ENCODE measurements at regions not wholly inside any gene's neighbourhood (a gene's known extent, or its start where the extent isn't known, plus 50 kb on each side); places are given as distances from the start of the nearest gene placed in this dataset.
"Not testable (repeated sequence)": the region's sequence is repeated elsewhere in the genome, so short reads cannot be mapped to it uniquely, and the experiment has no call there.

DNA sequence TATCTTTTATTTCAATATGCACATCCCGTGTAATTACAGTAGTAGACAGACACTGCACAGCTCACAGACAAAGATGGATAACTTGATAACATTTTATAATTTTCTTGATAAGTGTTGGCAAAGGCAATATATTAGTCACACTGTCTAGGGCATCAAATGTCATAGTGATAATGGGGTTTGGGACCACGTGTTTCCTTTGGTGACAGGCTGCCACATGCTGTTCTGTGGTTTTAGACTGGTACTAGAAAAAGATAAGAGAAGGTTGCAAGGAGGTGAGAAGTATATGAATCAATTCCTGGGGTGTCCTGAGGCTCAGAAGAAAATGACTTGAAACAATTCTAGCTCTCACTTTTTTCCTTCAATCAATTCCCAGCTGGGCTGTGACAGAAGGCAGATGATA is 258.8 kb upstream of the CHD1 start:
- Histone ChIP-seq H3K27me3 (ENCODE audit: control insufficient read depth in 1 of 2, insufficient read depth in 2 of 2, low read length in 2 of 2) (no peaks in the 10 kb centered on the region), H3K27ac (ENCODE audit: low read depth, low read length) (no peak overlapping the region), H3K4me1 (ENCODE audit: control insufficient read depth in 1 of 2, insufficient read depth in 2 of 2, low read length in 2 of 2) (no peaks in the 10 kb centered on the region), H3K9me3 (ENCODE audit: control insufficient read depth in 1 of 2, low read length in 2 of 2) (no peaks in the 10 kb centered on the region), H3K36me3 (ENCODE audit: control insufficient read depth in 1 of 2, insufficient read depth in 2 of 2, low read length in 2 of 2) (no peaks in the 10 kb centered on the region), H3K4me3 (ENCODE audit: low read depth in 1 of 2, low read length in 2 of 2) (no peak overlapping the region), H3K9ac (ENCODE audit: low read depth in 1 of 2, low read length in 2 of 2) (no peak overlapping the region)

DNA sequence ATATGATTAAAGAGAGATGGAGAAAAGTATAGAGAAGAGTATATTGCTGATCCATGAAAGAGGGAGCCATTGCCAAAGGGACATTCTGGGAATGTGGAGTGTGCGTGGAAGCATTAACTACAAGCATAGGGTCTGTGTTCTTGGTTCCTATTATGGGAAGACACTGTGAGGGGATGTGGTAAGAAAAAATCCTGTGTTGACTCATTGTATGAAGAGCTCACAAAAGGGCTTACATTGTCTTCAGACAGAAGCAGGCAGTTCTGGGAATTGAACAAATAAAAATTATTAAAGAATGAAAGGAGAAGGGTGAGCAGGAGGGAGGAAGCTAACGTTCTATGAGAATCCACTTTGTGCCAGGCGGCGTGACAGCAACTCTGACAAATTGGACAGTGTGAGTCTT is 250.4 kb upstream of the CHD1 start:
- H3K4me3 ChIP-seq (ENCODE audit: low read depth in 1 of 2, low read length in 2 of 2): no peak overlapping the region
- H3K9ac ChIP-seq (ENCODE audit: low read depth in 1 of 2, low read length in 2 of 2): no peak overlapping the region
- no peaks in the 10 kb centered on the region for H3K27me3 ChIP-seq (ENCODE audit: control insufficient read depth in 1 of 2, insufficient read depth in 2 of 2, low read length in 2 of 2)
- no peaks in the 10 kb centered on the region for H3K4me1 ChIP-seq (ENCODE audit: control insufficient read depth in 1 of 2, insufficient read depth in 2 of 2, low read length in 2 of 2)
- no peak overlapping the region for H3K27ac ChIP-seq (ENCODE audit: low read depth, low read length)
- H3K9me3 ChIP-seq (ENCODE audit: control insufficient read depth in 1 of 2, low read length in 2 of 2): no peaks in the 10 kb centered on the region
- H3K36me3 ChIP-seq (ENCODE audit: control insufficient read depth in 1 of 2, insufficient read depth in 2 of 2, low read length in 2 of 2): no peaks in the 10 kb centered on the region

DNA sequence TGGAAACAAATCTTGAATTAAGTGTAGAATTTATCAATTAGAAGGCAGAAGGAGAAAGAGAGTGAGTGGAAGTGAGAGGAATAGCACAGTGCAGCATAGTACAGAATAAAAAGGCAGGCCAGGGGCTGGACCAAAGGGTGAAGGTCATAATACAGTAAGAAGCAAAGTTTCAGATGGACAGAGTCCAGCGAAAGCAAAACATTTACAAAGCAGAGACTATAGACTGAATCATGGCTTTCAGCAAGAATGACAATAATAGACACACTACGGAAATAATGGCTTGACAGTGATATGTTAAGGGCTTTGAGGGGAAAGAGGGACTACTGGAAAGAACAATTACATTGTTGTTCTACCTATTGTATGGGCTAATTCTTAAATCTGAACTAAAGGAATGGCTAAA is 249.0 kb upstream of the CHD1 start:
- Histone ChIP-seq H3K4me3 (ENCODE audit: low read depth in 1 of 2, low read length in 2 of 2) (no peak overlapping the region), H3K27ac (ENCODE audit: low read depth, low read length) (no peak overlapping the region), H3K9ac (ENCODE audit: low read depth in 1 of 2, low read length in 2 of 2) (no peak overlapping the region), H3K9me3 (ENCODE audit: control insufficient read depth in 1 of 2, low read length in 2 of 2) (no peaks in the 10 kb centered on the region), H3K36me3 (ENCODE audit: control insufficient read depth in 1 of 2, insufficient read depth in 2 of 2, low read length in 2 of 2) (no peaks in the 10 kb centered on the region), H3K4me1 (ENCODE audit: control insufficient read depth in 1 of 2, insufficient read depth in 2 of 2, low read length in 2 of 2) (no peaks in the 10 kb centered on the region), H3K27me3 (ENCODE audit: control insufficient read depth in 1 of 2, insufficient read depth in 2 of 2, low read length in 2 of 2) (no peaks in the 10 kb centered on the region)

DNA sequence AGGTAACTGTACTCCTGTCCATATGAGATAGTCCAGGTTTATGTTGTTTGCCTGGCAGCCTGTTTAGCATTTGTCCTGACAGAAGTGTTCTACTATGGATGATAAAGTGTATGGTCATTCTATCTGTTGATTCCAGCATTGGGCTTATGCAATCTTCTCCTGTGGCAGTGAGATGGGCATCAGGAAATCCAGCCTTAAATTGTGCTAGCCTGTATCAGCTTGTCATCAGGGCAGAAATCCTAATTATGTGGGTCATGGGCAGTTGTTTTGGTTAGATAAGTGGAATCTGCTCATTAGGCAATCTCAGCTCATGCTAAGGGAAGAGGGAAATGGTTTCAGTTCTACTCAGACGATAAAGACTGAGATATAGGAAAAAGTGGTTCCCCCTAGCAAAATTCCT is 247.4 kb upstream of the CHD1 start:
- H3K27ac ChIP-seq (ENCODE audit: low read depth, low read length): no peak overlapping the region
- no peak overlapping the region for H3K9ac ChIP-seq (ENCODE audit: low read depth in 1 of 2, low read length in 2 of 2)
- no peak overlapping the region for H3K4me3 ChIP-seq (ENCODE audit: low read depth in 1 of 2, low read length in 2 of 2)
- H3K9me3 ChIP-seq (ENCODE audit: control insufficient read depth in 1 of 2, low read length in 2 of 2): no peaks in the 10 kb centered on the region
- no peaks in the 10 kb centered on the region for H3K36me3 ChIP-seq (ENCODE audit: control insufficient read depth in 1 of 2, insufficient read depth in 2 of 2, low read length in 2 of 2)
- H3K4me1 ChIP-seq (ENCODE audit: control insufficient read depth in 1 of 2, insufficient read depth in 2 of 2, low read length in 2 of 2): no peaks in the 10 kb centered on the region
- no peaks in the 10 kb centered on the region for H3K27me3 ChIP-seq (ENCODE audit: control insufficient read depth in 1 of 2, insufficient read depth in 2 of 2, low read length in 2 of 2)

DNA sequence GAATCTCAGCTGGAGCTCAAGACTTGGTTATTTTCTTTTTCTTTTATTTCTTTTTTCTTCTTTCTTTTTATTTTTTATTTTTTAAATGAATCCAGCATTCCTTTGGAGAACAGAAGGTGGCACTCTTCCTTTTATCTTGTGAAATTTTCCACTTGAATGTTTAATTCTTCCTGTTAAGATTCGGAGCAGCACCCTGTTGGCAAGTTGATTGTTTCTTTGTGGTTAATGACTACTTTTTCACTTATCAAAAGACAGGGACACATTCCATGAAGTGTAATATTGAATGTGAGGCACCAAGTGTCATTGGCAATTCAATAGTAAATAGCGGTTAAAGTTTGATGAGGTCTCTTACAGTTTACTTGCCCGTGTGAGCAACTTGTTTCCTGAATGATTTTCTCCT is 240.5 kb upstream of the CHD1 start:
- no peaks in the 10 kb centered on the region for H3K36me3 ChIP-seq (ENCODE audit: control insufficient read depth in 1 of 2, insufficient read depth in 2 of 2, low read length in 2 of 2)
- H3K4me3 ChIP-seq (ENCODE audit: low read depth in 1 of 2, low read length in 2 of 2): no peak overlapping the region
- H3K9me3 ChIP-seq (ENCODE audit: control insufficient read depth in 1 of 2, low read length in 2 of 2): no peaks in the 10 kb centered on the region
- H3K9ac ChIP-seq (ENCODE audit: low read depth in 1 of 2, low read length in 2 of 2): no peak overlapping the region
- H3K27ac ChIP-seq (ENCODE audit: low read depth, low read length): no peak overlapping the region
- no peaks in the 10 kb centered on the region for H3K27me3 ChIP-seq (ENCODE audit: control insufficient read depth in 1 of 2, insufficient read depth in 2 of 2, low read length in 2 of 2)
- H3K4me1 ChIP-seq (ENCODE audit: control insufficient read depth in 1 of 2, insufficient read depth in 2 of 2, low read length in 2 of 2): no peaks in the 10 kb centered on the region

DNA sequence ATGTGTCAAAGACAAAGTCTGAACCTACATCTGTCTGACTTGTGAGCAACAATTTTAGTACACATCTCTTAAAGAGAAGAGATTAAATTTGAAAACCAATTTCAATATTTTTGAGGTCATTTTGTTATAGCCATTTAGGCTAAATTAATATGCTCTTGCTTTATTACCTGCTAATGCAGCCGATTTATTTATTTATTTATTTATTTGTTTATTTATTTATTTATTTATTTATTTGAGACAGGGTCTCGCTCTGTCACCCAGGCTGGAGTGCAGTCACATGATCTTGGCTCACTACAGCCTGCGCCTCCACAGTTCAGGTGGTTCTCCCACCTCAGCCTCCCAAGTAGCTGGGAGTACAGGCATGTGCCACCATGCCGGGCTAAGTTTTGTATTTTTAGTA is 232.7 kb upstream of the CHD1 start:
- not testable (repeated sequence) for H3K9ac ChIP-seq (ENCODE audit: low read depth in 1 of 2, low read length in 2 of 2); H3K36me3 ChIP-seq (ENCODE audit: control insufficient read depth in 1 of 2, insufficient read depth in 2 of 2, low read length in 2 of 2); H3K9me3 ChIP-seq (ENCODE audit: control insufficient read depth in 1 of 2, low read length in 2 of 2); H3K4me1 ChIP-seq (ENCODE audit: control insufficient read depth in 1 of 2, insufficient read depth in 2 of 2, low read length in 2 of 2); H3K27ac ChIP-seq (ENCODE audit: low read depth, low read length); H3K4me3 ChIP-seq (ENCODE audit: low read depth in 1 of 2, low read length in 2 of 2); H3K27me3 ChIP-seq (ENCODE audit: control insufficient read depth in 1 of 2, insufficient read depth in 2 of 2, low read length in 2 of 2)

DNA sequence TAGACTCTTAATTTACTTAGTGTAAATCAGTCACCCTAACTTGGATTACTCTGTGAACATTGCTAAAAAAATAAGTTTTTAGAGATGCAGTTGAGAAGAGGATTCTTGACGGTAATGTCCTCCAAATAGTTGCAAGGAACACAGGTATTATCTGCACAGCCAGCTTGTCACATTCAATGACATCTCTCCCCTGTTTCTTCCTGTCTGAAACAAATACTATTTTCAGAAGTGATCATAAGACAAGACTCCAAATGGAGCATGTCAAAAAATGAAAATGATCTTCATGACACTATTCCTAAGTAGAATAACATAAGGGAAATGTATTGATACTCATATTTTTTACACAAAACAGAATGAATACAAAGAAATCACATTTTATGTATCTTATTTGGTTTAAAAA is 227.9 kb upstream of the CHD1 start:
- Histone ChIP-seq H3K27ac (ENCODE audit: low read depth, low read length) (no peak overlapping the region), H3K36me3 (ENCODE audit: control insufficient read depth in 1 of 2, insufficient read depth in 2 of 2, low read length in 2 of 2) (no peaks in the 10 kb centered on the region), H3K9me3 (ENCODE audit: control insufficient read depth in 1 of 2, low read length in 2 of 2) (no peaks in the 10 kb centered on the region), H3K27me3 (ENCODE audit: control insufficient read depth in 1 of 2, insufficient read depth in 2 of 2, low read length in 2 of 2) (no peaks in the 10 kb centered on the region), H3K4me1 (ENCODE audit: control insufficient read depth in 1 of 2, insufficient read depth in 2 of 2, low read length in 2 of 2) (no peaks in the 10 kb centered on the region), H3K4me3 (ENCODE audit: low read depth in 1 of 2, low read length in 2 of 2) (no peak overlapping the region), H3K9ac (ENCODE audit: low read depth in 1 of 2, low read length in 2 of 2) (no peak overlapping the region)

DNA sequence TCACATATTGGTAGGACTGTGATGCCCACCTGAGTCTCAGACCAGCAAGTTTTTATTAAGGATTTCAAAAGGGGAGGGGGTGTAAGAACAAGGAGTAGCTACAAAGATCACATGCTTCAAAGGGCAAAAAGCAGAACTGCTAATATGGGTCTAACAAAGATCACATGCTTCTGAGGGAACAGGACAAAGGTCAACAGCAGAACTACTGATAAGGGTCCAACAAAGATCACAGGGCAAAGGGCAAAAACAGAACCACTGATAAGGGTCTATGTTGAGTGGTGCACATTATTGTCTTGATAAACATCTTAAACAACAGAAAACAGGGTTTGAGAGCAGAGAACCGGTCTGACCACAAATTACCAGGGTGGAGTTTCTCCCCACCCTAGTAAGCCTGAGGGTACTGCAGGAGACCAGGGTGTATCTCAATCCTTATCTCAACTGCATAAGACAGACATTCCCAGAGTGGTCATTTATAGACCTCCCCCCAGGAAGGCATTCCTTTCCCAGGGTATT is 214.5 kb upstream of the CHD1 start:
- peaks cover 3 to 20% of the 10 kb centered on the region in 2 donors for H3K9me3 ChIP-seq (ENCODE audit: control insufficient read depth in 1 of 2, low read length in 2 of 2)
- not testable (repeated sequence) for H3K27me3 ChIP-seq (ENCODE audit: control insufficient read depth in 1 of 2, insufficient read depth in 2 of 2, low read length in 2 of 2); H3K27ac ChIP-seq (ENCODE audit: low read depth, low read length); H3K4me1 ChIP-seq (ENCODE audit: control insufficient read depth in 1 of 2, insufficient read depth in 2 of 2, low read length in 2 of 2); H3K4me3 ChIP-seq (ENCODE audit: low read depth in 1 of 2, low read length in 2 of 2); H3K36me3 ChIP-seq (ENCODE audit: control insufficient read depth in 1 of 2, insufficient read depth in 2 of 2, low read length in 2 of 2); H3K9ac ChIP-seq (ENCODE audit: low read depth in 1 of 2, low read length in 2 of 2)

DNA sequence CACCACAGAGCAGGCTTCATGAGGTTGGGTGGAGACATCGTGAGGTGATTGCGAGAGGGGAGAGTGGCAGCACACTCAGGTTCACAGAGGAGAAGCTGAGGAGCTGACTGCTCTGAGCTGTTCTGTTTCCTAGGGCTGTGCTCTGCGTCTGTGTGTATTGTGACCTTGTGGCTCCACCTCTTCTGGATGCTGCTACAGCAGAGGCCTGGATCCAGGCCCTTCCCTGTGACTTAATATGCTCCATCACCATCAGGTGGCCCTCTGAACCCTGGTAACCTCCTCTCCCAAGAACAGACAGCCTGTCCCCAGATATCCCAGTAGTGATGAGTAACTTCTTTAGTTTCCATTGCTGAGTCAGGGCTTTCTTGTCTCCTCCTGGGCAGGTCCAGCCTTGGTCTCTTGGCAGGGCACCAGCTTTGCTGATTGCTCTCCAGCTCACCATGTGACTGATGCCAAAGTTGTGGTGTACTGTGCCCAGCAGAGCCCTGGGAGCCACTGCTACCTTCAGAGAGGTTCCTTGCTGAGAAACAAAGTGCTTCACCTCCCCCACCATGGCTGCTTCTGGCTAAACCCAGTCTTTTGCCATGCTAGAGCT is 212.8 kb upstream of the CHD1 start:
- H3K27ac ChIP-seq (ENCODE audit: low read depth, low read length): no peak overlapping the region
- H3K9ac ChIP-seq (ENCODE audit: low read depth in 1 of 2, low read length in 2 of 2): no peak overlapping the region
- H3K9me3 ChIP-seq (ENCODE audit: control insufficient read depth in 1 of 2, low read length in 2 of 2): peaks cover 3 to 20% of the 10 kb centered on the region in 2 donors

DNA sequence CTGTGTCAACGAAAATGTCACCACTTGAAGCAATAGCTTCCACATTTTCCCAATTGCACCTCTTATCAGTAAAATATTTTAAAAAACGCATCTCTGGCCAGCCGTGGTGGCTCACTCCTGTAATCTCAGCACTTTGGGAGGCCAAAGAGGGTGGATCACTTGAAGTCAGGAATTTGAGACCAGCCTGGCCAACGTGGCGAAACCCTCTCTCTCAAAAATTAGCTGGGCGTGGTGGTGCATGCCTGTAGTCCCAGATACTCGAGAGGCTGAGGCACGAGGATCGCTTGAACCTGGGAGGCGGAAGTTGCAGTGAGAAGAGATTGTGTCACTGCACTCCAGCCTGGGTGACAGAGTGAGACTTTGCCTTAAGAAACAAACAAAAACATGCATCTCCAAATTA is 210.1 kb upstream of the CHD1 start:
- H3K36me3 ChIP-seq (ENCODE audit: control insufficient read depth in 1 of 2, insufficient read depth in 2 of 2, low read length in 2 of 2): no peaks in the 10 kb centered on the region
- no peaks in the 10 kb centered on the region for H3K4me1 ChIP-seq (ENCODE audit: control insufficient read depth in 1 of 2, insufficient read depth in 2 of 2, low read length in 2 of 2)
- peaks cover 0 to 9% of the 10 kb centered on the region in 2 donors for H3K9me3 ChIP-seq (ENCODE audit: control insufficient read depth in 1 of 2, low read length in 2 of 2)
- no peak overlapping the region for H3K27ac ChIP-seq (ENCODE audit: low read depth, low read length)
- H3K27me3 ChIP-seq (ENCODE audit: control insufficient read depth in 1 of 2, insufficient read depth in 2 of 2, low read length in 2 of 2): no peaks in the 10 kb centered on the region
- no peak overlapping the region for H3K4me3 ChIP-seq (ENCODE audit: low read depth in 1 of 2, low read length in 2 of 2)
- no peak overlapping the region for H3K9ac ChIP-seq (ENCODE audit: low read depth in 1 of 2, low read length in 2 of 2)

More for the DNA sequence above, 212.8 kb upstream of the CHD1 start:
- Histone ChIP-seq H3K27me3 (ENCODE audit: control insufficient read depth in 1 of 2, insufficient read depth in 2 of 2, low read length in 2 of 2) (no peaks in the 10 kb centered on the region), H3K4me1 (ENCODE audit: control insufficient read depth in 1 of 2, insufficient read depth in 2 of 2, low read length in 2 of 2) (no peaks in the 10 kb centered on the region), H3K4me3 (ENCODE audit: low read depth in 1 of 2, low read length in 2 of 2) (no peak overlapping the region), H3K36me3 (ENCODE audit: control insufficient read depth in 1 of 2, insufficient read depth in 2 of 2, low read length in 2 of 2) (no peaks in the 10 kb centered on the region)

DNA sequence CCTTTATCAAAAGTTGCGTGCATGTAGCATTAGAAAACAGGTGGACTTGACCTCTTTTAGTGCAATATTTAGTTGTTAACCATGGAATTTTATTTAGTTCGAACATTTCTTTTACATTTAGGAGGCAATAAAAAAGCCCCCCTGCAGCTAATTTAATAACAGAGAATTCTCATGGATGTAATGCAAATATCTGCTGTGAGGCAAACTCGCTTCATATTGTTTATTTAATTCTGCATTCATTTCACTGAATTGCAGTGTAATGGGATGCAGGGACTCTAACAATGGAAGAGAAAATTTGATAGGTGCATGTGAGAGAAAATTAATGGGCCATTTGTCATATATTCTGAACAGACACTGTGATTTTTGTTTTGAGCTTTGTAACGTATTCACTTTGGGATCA is 205.1 kb upstream of the CHD1 start:
- Histone ChIP-seq H3K9ac (ENCODE audit: low read depth in 1 of 2, low read length in 2 of 2) (no peak overlapping the region), H3K36me3 (ENCODE audit: control insufficient read depth in 1 of 2, insufficient read depth in 2 of 2, low read length in 2 of 2) (no peaks in the 10 kb centered on the region), H3K27me3 (ENCODE audit: control insufficient read depth in 1 of 2, insufficient read depth in 2 of 2, low read length in 2 of 2) (no peaks in the 10 kb centered on the region), H3K9me3 (ENCODE audit: control insufficient read depth in 1 of 2, low read length in 2 of 2) (no peaks in the 10 kb centered on the region), H3K4me3 (ENCODE audit: low read depth in 1 of 2, low read length in 2 of 2) (no peak overlapping the region), H3K27ac (ENCODE audit: low read depth, low read length) (no peak overlapping the region), H3K4me1 (ENCODE audit: control insufficient read depth in 1 of 2, insufficient read depth in 2 of 2, low read length in 2 of 2) (no peaks in the 10 kb centered on the region)
